NCI-H2081 (cell line): ENCODE measurements at regions not wholly inside any gene's neighbourhood (a gene's known extent, or its start where the extent isn't known, plus 50 kb on each side); places are given as distances from the start of the nearest gene placed in this dataset.

Source experiments
- DNase-seq, 2 experiments: peaks; one replicate each; lab custom pipeline; 2025; lab: John Stamatoyannopoulos, UW

DNA sequence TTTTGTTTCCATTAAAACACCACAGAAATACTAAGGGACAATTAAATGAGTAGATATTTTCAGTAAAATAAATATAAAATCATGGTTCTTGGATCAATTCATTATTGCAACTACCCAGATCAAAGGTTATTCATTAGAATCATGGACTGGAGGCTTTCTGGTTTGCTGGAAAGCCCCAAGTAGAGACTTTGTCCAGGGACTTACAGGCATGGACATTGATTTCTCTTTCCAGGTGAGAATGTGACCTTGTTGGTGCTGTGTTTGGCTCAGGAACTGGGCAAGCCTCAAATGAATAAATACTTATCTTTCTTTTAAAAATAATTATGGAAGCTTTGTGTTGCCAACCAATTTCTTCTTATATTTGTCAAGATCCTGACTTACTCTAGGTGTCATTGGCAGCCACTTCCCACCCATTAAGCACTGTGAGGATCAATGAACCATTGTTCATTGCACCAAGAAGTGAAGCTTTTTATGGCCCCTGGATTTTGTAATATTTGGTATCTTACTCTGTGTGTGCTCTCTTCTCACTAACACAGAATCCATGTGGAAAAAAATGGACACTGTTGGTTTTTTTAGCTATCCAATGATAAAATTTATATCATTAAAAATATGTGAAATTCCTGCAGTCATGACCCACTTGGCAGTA lies 205.8 kb upstream of the NRXN1 start:
- no peak for DNase-seq

- DNase-seq = no peak
Observed at GRCh38 chr2:51232027-51232426, 200.1 kb upstream of the NRXN1 start.

DNA sequence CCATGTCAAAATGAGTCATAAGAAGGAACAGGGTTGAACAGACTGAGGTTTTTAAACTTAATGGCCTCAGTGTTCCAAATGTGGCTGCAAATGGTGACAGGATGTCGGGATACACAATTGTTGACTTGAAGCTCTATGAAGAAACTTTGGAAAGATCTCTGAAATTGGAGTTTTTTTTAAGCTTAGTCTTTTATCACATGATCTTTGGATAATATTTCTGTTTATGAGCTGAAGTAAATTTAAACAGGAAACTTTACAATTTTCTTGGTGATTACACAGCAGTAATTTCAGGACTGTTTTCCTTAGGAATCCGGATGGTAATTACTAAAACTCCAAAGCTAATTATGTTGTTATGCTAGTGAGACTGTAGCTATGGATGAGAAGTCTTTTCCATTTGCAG lies 199.1 kb upstream of the NRXN1 start:
- DNase-seq = no peak

DNA sequence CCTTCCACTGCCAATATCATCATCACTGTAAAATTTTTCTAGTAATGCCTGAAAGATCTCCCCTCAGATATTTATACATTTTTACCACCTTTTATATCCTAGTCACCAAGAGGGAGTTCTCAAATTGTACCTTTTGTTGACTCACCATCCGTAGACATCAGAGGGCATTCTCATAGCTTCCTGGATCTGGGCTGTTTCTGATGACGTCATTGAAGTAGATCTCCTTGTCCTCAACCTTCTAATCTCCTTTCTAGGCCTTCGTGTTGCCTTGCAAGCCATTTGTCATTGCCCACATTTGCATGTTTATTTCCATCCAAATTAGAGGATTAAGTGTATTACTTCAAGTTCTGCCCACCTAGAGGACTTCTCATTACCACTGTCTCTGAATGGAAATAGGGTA lies 193.4 kb upstream of the NRXN1 start:
- no peak for DNase-seq

- no peak for DNase-seq
Observed at GRCh38 chr2:51224790-51225189, 192.9 kb upstream of the NRXN1 start.

DNA sequence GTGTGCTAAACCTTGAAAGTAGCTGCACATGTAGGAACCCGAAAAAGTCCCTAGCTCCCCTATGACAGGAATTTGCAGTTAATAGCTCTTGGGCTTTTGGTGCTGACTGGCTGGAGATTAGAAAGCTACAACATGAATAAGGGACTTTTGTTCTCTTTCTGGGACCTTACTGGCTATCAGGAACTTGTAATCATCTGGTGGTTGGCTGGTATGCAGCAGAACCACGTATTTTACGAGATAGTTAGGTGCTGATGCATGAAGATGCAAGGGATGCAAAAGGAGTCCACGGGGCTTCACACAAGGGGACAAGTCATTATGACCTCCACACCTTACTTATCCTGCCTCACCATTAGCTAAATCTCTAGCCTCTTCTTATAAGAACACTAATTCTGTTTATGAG lies 190.2 kb upstream of the NRXN1 start:
- DNase-seq = no peak

GRCh38 chr2:51220606-51221005 lies 188.7 kb upstream of the NRXN1 start:
- no peak for DNase-seq

GRCh38 chr2:51220080-51220479 lies 188.1 kb upstream of the NRXN1 start:
- no peak for DNase-seq

DNA sequence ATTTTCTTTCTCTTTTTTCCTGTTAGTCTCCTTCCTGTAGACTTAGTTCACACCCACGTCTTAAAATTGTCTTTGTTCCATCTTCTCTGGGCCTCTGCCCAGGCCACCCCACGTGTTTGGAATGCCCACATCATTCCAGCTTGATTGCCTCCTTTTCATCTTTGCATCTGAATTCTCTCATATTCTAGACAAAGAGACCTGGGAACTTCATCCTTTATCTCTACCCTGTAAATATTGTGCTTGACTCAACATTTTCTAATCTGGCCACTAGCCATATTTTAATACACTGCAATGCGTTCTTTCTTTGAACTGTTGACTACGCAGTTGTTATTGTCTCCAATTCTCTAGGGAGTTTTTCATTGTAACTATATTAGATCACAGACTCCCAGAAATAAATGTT lies 187.5 kb upstream of the NRXN1 start:
- no peak for DNase-seq

- no peak for DNase-seq
Observed at GRCh38 chr2:51218047-51218446, 186.1 kb upstream of the NRXN1 start.

GRCh38 chr2:51213826-51214225 lies 181.9 kb upstream of the NRXN1 start:
- DNase-seq = no peak

- DNase-seq = no peak
Observed at GRCh38 chr2:51212374-51212773, 180.4 kb upstream of the NRXN1 start.

DNA sequence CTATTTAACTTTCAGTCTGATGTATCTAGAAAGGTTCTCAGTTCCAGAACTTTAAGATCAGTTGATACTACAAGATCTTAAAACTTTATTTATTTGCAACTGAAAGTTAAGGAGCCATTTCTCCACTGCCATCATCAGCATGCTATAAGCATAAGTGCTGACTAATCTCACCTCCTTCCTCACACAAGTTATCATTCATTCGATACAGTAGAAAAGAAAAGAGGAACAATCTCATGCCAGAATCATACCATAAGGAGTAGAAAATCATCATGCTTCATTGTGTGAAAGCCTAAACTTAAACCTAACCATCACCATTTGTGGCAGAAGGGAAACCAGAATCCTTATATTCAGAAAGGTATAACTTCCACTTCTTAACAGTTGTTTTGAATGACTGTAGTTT lies 176.6 kb upstream of the NRXN1 start:
- no peak for DNase-seq

GRCh38 chr2:51201295-51201694 lies 169.4 kb upstream of the NRXN1 start:
- DNase-seq = peak in 1 of 2 experiments; percentile 36

DNA sequence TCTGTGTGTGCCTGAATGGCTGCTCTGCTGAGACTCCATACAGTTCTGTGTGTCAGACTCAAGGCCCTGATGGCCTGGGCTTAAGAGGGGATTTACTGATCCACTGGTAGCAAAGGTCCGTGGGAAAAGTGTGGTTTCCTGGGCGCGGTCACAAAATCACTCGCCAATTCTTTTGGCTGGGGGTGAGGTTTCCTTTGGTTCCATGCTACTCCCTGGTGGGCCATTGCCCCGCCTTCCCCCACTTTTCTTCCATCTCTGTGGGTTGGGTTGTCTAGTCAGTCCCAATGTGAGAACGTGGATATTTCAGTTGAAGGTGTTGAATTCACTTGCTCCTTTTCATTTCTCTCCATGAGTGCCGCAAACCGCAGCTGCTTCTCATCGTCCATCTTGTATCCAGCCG lies 162.7 kb upstream of the NRXN1 start:
- no peak for DNase-seq

DNA sequence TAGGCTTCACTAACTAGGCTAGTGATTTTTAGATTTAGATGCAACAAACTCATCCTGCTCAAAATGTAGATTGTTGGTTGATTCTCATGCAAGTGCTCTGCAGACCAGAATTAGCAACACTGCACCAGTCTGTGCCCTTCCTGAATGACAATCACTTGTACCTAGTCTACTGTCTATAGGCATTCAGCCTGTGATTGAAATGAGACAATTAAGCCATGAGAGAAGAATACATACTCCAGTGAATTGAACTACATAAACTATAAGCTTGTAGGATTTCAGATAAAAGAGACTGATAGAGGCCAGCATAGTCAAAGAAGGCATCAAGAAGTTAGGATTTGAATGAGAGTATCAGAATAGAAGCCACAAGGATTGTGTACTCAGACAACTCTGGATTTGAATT lies 138.3 kb upstream of the NRXN1 start:
- no peak for DNase-seq

GRCh38 chr2:51165534-51166260 lies 133.8 kb upstream of the NRXN1 start:
- DNase-seq = peak; percentile 55 to 68

- DNase-seq = peak; percentile 88 to 97
Observed at GRCh38 chr2:51158251-51158650, 126.3 kb upstream of the NRXN1 start.

DNA sequence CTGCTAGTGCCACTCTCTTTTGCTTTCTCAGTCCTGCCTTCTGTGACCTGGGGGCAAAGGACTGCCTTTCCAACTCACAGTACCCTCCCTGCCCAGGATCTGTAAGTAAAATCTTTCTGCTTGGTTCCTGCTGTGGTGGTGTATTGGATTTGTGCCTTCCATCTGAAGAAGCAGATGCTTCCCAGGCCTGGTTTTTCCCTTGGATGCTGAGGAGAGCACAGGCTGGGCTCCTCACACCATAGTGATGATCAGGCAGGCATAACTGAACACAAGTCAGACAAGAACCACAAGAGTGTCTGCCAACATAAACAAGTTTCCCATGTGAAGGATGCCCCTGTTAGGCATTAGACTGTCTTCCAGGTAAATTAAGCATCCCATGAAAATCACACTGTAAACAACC lies 121.3 kb upstream of the NRXN1 start:
- DNase-seq = no peak

DNA sequence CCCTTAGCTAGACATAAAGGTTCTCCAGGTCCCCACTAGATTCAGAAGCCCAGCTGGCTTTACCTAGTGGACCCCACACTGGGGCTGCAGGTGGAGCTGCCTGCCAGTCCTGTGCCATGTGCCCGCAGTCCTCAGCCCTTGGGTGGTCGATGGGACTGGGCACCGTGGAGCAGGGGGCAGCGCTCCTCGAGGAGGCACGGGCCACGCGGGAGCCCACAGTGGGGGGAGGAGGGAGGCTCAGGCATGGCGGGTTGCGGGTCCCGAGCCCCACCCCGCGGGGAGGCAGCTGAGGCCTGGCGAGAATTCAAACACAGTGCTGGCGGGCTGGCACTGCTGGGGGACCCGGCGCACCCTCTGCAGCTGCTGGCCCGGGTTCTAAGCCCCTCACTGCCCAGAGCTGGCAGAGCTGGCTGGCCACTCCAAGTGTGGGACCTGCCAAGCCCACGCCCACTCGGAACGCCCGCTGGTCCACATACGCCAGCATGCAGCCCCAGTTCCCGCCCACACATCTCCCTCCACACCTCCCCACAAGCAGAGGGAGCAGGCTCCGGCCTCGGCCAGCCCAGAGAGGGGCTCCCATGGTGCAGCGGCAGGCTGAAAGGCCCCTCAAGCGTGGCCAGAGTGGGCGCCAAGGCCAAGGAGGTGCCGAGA lies 119.7 kb upstream of the NRXN1 start:
- DNase-seq = no peak

- no peak for DNase-seq
Observed at GRCh38 chr2:51149725-51150124, 117.8 kb upstream of the NRXN1 start.

- no peak for DNase-seq
Observed at GRCh38 chr2:51145761-51146160, 113.8 kb upstream of the NRXN1 start.

DNA sequence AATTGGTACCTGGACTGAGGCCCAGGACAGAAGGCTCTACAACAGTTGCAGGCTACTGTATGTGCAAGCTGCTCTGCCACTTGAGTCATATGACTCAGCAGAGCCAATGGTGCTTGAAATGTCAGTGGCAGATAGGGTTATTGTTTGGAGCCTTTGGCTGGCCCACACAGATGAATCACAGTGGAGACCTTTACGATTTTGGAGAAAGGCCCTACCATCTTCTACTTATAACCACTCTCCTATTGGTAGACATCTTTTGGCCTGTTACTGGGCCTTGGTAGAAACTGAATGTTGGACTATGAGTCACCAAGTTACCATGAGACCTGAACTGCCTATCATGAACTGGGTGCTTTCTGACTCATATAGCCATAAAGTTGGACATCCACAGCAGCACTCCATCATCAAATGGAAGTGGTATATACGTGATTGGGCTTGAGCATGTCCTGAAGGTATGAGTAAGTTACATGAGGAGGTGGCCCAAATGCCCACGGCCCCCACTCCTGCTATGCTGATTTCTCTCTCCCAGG lies 88.9 kb upstream of the NRXN1 start:
- DNase-seq = no peak
